ENCODE measurements at regions not wholly inside any gene's neighbourhood (a gene's known extent, or its start where the extent isn't known, plus 50 kb on each side); places are given as distances from the start of the nearest gene placed in this dataset.

GRCh38 chr2:594297-594949 lies 82.8 kb downstream of the TMEM18 start:
- 41% methylated on average over 17 of the region's 21 CpGs for WGBS (ENCODE audit: low lambda C conversion rate)
- DNase-seq (ENCODE audit: low spot score): no peak
- Histone ChIP-seq H3K9ac (ENCODE audit: insufficient read depth, low read depth, low read length) (no peak overlapping the region), H3K4me2 (ENCODE audit: low read depth, low read length) (no peak overlapping the region), H3K4me1 (ENCODE audit: insufficient read depth, low read length) (no peaks in the 10 kb centered on the region), H3K9me3 (ENCODE audit: low read length) (no peaks in the 10 kb centered on the region), H3K27me3 (ENCODE audit: control insufficient read depth in 1 of 2, insufficient read depth in 2 of 2, low read length in 2 of 2) (peaks cover 16 to 78% of the 10 kb centered on the region in 2 experiments), H2AFZ (ENCODE audit: low read length) (no peak overlapping the region), H3K36me3 (replicated peaks in 1 of 2; ENCODE audit: control insufficient read depth in 1 of 2, insufficient read depth in 2 of 2, low read length in 2 of 2) (no peaks in the 10 kb centered on the region), H3K27ac (ENCODE audit: extremely low read length, insufficient read depth, low read length) (no peak overlapping the region), H3K4me3 (replicated peaks in 1 of 3; ENCODE audit: insufficient read depth in 1 of 3, low read depth in 2 of 3, low read length in 3 of 3) (no peak overlapping the region), H4K20me1 (ENCODE audit: insufficient read depth, low read length) (no peaks in the 10 kb centered on the region), H3K79me2 (ENCODE audit: insufficient read depth, low read length) (no peaks in the 10 kb centered on the region)
- in situ Hi-C loops (cut with HindIII; ENCODE audit: extremely low pct_ligation_motif_present, low pct_unique_long_range_greater_than_20kb): no loop called here
- intact Hi-C loops (cut with micrococcal nuclease; ENCODE audit: unreplicated experiment): no loop called here
- POLR2A ChIA-PET: no interaction called here
- no TSS peak for BruUV-seq (replicated peaks)
- ATAC-seq: peak; percentile 50
- CTCF ChIA-PET (ENCODE audit: low intra/inter-chr PET ratio, low total read pairs): no interaction called here
- FAIRE-seq: no peak
- no peak for TF ChIP-seq GPN1 (CRISPR knock-in tag; IDR thresholded peaks at IDR 0.05; ENCODE audit: borderline replicate concordance)

GRCh38 chr2:593356-594026 lies 83.7 kb downstream of the TMEM18 start:
- no peaks in the 10 kb centered on the region for H4K20me1 ChIP-seq (ENCODE audit: insufficient read depth, low read length)
- no peak overlapping the region for H2AFZ ChIP-seq (ENCODE audit: low read length)
- POLR2A ChIA-PET: no interaction called here
- H3K9me3 ChIP-seq (ENCODE audit: low read length): no peaks in the 10 kb centered on the region
- no peak overlapping the region for H3K9ac ChIP-seq (ENCODE audit: insufficient read depth, low read depth, low read length)
- no peak overlapping the region for H3K4me3 ChIP-seq (replicated peaks in 1 of 3; ENCODE audit: insufficient read depth in 1 of 3, low read depth in 2 of 3, low read length in 3 of 3)
- DNase-seq (ENCODE audit: low spot score): no peak
- H3K4me2 ChIP-seq (ENCODE audit: low read depth, low read length): no peak overlapping the region
- no peak overlapping the region for H3K27ac ChIP-seq (ENCODE audit: extremely low read length, insufficient read depth, low read length)
- no peaks in the 10 kb centered on the region for H3K79me2 ChIP-seq (ENCODE audit: insufficient read depth, low read length)
- FAIRE-seq: no peak
- no peaks in the 10 kb centered on the region for H3K4me1 ChIP-seq (ENCODE audit: insufficient read depth, low read length)
- CTCF ChIA-PET (ENCODE audit: low intra/inter-chr PET ratio, low total read pairs): no interaction called here
- H3K36me3 ChIP-seq (replicated peaks in 1 of 2; ENCODE audit: control insufficient read depth in 1 of 2, insufficient read depth in 2 of 2, low read length in 2 of 2): no peaks in the 10 kb centered on the region
- peaks cover 13 to 78% of the 10 kb centered on the region in 2 experiments for H3K27me3 ChIP-seq (ENCODE audit: control insufficient read depth in 1 of 2, insufficient read depth in 2 of 2, low read length in 2 of 2)
- 40% methylated on average over 17 of the region's 17 CpGs for WGBS (ENCODE audit: low lambda C conversion rate)
- ATAC-seq: peak; percentile 52
- TF ChIP-seq ZNF441 (CRISPR knock-in tag; IDR thresholded peaks at IDR 0.05; ENCODE audit: borderline replicate concordance) (no peak), AHDC1 (CRISPR knock-in tag; IDR thresholded peaks at IDR 0.05; ENCODE audit: borderline replicate concordance) (no peak), ZBTB14 (CRISPR knock-in tag; IDR thresholded peaks at IDR 0.05) (no peak)
- BruUV-seq (replicated peaks): no TSS peak
- in situ Hi-C loops (cut with HindIII; ENCODE audit: extremely low pct_ligation_motif_present, low pct_unique_long_range_greater_than_20kb): no loop called here
- intact Hi-C loops (cut with micrococcal nuclease; ENCODE audit: unreplicated experiment): no loop called here

All from HepG2 (cell line).